ENCODE measurements at regions not wholly inside any gene's neighbourhood (a gene's known extent, or its start where the extent isn't known, plus 50 kb on each side); places are given as distances from the start of the nearest gene placed in this dataset.

DNA sequence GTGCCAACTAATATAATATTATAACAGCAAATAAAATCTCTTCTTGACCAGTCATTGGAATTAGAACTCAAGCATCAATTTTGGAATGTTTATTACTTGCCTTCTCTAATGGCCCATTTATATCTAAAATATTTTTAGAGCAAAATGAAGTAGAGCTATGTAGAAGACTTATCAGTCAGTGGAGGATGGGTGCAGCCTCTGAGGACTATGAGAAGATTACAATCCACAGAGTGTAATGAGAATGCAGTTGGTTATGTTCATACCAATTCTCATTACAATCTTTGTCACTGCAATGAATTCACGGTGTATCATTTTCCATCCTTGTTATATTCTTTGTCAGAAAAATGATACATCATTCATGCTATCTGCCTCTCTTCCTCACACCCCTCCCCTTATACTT is 878.1 kb downstream of the CENPC start:
- DNase-seq, result no peak

DNA sequence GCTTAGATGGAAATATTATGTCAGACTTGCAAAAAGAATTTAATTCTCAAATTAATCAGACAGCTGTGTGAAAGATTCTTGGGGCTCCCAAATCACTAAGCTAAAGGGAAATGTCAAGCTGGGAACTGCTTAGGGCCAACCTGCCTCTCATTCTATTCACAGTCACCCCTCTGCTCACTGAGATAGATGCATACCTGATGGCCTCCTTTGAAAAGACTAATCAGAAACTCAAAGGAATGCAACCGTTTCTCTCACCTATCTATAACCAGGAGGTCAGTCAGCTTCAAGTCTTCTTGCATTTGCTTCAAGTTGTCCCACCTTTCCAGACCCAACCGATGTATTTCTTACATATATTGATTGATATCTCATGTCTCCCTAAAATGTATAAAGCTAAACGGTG is 882.7 kb downstream of the CENPC start:
- no peak for DNase-seq

DNA sequence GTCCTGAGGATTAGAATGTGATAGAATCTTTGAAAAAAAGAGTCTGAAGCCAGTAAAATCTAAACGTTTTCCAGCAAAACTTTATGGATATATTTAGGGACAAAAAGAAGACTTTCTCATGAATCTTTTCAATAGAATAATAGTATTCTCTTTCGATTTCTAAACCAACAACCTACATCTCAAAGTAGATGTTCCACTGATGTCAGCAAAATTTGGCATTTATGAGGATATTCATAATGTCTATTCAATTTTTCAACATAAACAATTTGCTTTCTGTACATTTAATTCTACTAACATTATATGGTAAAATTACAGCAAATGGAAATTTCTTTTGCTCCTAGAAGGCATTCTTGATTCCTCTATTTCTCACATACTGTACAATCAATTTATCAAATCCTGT is 886.5 kb downstream of the CENPC start:
- no peak for DNase-seq

DNA sequence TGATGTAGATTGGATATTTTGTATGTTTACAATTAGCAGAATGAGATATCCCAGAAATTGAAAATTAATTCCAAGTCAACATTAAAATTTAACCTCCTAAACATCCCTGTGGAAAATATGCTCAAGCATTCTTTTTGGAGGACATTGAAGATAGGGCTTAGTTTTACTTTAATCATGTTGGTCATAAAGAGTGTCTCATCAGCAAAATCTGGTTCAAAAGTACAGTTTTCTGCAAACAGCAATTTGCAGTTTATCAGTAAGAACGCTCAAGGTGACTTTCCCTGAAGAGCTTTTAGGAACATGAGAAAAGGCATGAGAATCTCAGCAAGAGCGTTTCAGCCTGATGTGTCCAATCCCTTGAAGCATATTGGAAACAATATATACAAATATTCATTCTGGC is 889.8 kb downstream of the CENPC start:
- no peak for DNase-seq

DNA sequence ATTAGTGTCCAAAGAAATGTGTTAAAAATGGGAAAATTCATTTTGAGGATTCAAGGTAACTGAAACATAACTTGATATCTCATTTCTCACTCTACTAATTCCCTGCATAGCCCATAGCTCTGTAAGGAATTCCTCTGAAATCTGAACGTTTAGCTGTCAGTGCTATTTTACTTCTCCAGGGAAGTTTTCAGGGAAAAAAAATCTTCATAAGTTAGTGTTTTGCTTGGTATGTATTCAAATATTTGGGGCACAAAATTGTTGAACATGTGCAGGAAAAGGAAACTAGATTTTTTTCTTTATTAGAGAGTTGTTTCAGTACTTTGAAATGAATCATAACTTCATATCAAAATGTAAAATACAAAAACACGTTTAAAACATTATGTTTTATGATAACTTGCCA is 891.4 kb downstream of the CENPC start:
- DNase-seq, result no peak

DNA sequence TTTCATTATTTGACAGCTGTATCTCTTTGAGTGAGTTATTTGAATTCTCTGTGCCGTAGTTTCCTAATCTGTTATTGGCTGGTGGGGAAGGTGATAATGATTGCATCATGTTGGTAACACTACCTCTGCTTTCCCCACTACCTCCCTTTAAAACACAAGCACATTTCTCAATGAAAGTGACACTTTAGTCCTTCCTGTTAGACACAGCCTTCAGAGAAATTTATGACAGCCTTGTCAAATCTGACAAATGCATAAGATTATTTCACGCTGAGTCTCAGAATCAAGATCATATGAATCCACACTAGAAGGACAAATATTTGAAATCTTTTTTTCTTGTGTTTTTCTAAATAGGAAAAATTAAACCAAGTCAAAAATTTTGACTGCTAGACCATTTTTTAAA is 896.1 kb downstream of the CENPC start:
- DNase-seq, result no peak

DNA sequence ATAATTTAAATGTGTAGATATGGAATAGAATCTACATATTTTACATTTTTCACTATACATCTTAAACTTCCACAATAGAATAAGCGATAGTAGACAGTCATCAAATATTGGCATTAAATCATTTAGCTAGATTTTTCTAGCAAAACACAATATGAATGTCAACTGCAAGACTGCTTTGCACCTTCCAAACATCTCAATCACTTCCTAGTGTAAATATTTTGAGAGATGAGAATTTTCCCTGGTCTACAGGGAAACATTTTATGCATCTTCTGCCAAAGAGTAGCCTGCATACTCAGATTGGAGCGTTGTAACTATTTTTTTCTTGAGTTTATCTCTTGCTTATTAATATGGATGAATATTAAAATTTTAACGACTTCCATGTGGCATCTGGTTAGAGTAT is 897.4 kb downstream of the CENPC start:
- no peak for DNase-seq

DNA sequence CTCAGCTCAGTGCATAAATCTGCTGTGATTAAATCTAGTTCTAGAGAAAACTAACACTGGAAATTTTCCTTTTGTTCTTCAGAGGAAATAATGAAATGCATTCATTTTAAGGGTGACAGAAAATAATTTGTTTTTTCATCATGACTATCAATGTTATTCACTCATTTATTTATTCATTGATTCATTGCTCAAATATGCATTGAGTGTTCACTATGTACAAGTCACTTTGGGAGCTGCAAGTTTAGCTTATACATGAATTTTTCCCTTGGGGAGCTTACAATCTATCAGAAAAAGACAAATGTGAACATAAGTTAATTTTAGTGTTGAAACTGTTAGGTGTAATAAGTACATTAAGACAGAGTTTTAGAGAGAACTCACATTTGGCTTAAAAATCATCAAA is 897.8 kb downstream of the CENPC start:
- no peak for DNase-seq

DNA sequence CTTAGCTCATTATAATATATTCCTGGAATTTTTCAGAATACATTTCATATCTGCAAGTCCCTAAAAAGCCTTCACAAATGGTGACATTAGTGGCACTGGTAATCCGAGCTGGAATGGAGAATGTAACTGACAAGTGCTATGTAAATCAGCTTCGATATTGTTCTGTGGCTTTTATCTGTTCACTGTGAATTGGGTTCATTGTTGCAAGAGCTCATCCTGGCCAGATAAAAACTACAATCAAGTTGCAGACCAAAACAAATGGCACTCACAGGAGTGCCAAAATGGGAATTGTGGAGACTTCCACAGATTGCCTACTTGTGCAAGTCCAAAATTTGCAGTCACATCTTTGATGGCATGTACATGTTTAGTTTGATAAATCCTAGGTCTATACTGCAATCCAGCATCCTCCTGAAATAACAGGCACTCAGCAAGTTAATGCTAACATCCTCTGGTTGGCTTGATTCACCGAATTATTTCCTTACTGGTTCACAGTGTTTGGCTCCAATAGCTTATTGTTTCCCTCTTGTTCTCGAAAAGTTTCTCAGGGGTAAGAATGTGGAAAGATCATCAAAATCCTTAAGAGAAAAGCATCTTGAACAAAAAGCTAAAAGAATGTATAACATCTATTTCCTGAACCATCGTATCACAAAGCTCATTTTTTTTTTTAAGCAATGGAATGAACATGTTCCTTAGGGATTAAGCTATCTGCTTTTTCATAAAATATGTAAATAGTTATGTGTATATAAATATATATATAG is 904.9 kb downstream of the CENPC start:
- DNase-seq, result no peak

DNA sequence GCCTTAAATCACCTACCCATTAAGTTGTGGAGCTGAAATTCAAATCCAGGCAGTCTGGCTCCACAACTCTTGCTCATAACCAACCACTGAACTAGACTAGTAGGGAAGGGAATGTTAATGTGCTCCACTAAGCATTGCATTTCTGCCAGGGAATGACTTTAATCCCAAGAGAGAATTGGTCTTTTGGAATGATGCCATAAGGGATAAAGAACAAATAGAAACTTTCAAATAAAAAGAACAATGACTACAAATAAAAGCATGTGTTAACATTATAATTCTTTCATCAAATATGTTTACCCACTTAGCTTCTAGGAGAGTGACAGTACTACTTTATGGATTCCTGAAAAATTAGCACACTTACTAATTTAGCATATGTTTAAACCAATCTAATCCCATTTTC is 905.9 kb downstream of the CENPC start:
- no peak for DNase-seq

DNA sequence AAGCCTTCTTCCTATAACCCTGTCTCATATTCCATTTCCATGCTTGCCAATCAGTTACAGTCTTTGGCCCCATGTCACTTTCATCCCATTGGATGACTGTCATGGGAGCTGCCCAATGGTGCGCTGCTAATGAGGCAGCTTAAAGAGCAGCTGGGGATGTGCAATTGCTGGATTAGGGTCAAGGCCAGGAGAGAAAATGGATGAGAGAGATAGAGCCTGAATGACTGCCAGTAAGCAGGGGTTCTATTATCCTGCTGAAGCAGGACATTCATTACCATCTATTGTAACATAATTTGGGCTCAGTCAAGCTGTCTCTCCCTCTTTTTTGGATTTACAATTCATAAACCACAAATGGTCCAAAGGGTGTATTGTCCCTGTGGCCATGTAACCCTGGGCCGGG is 909.0 kb downstream of the CENPC start:
- DNase-seq, result no peak

DNA sequence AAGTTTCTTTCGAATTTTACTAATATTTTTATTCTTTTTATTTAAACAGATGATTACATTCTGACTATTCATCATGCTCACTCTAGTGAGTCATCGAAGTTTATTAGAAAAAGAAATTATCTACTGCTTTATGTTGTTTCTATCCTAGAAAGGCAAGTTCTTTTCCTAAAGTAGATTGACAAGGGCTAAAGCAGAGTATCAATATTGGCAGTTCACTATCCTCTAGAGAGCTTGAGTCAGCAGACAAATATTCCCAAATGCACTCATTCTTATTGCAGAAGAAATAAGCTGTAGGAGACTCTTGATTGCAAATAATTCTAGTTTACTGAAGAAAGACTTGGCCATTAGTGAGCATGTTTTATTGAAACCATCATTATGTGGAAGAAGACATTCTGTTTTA is 911.8 kb downstream of the CENPC start:
- no peak for DNase-seq

DNA sequence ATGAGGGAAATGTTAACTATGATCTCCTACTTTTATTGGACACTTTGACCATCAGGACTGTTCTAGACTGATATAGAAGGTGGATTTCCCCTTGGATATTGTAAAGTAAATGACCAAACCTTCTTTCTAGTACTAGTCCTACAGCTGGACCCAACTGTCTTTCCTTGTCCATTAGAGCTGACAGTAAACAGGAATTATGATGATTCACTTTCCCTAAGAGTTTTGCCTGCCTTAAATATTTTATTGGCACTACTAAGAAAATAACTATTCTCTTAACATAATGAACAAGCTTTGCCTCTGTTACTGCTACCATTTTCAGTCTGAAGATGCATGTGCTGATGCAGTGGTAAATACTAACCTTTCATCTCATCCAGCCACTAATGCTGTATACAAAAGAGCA is 915.4 kb downstream of the CENPC start:
- DNase-seq, result no peak

DNA sequence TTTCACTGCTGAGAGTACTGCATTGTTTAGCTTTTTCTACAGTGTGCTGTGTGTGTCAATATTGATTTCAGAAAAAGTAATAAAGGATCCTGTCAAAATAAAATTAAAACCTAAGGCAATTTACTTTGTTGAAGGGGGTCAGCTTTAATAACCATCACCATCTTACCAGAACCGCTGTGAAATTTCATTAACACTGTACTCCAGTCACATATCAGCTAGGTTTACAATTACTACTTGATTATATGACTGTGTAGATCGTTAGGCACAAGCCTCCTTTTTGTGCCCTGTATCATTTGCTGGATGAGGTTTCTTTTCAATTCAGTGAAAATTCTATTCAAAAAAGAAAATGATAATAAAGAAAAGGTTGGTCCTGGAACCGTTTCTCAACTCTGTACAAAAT is 917.2 kb downstream of the CENPC start:
- DNase-seq, result no peak

DNA sequence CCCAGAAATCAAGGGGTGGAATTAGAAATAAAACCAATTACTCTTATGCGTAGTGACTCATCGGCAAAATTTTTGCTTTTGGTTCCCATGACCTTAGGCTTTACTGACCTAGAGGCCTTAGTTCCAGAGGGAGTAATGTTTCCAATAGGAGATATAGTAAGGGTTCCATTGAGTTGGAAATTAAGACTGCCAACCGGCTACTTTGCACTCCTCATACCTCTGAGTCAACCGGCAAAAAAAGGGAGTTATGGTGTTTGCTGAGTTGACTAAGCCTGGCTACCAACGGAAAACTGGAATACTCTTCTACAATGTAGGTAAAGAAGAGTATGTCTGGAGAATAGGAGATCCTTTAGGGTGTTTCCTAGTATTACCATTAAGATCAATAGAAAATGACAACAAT is 919.8 kb downstream of the CENPC start:
- DNase-seq, result no peak

DNA sequence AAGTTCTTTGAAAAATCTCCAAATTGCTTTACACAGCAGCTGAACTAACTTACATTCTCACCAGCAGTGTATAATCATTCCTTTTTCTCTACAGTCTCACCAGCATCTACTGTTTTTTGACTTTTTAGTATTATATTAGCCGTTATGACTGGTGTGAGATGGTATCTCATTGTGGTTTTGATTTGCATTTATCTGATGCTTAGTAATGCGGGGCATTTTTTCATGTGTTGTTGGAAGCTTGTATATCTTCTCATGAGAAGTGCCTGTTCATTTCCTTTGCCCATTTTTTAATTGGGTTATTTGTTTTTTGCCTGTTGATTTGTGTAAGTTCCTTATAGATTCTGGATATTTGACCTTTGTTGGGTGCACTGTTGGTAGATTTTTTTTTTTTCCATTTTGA is 931.7 kb downstream of the CENPC start:
- no peak for DNase-seq

DNA sequence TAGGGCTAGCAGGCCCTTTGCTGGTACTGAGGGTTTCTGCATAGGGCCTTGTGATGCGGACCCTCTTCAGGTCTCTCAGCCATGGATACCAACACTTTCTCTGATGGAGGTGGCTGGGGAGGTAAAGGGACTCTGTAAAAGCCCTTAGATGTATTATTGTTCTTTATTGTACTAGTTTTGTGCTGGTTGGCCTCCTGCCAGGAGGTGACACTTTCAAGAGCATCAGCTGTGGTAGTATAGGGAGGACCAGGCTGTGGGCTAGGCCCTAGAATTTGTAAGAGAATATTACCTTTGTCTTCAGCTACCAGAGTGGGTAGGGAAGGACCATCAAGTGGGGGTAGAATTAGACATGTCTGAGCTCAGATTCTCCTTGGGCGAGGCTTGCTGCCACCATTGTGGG is 936.3 kb downstream of the CENPC start:
- DNase-seq, result no peak

DNA sequence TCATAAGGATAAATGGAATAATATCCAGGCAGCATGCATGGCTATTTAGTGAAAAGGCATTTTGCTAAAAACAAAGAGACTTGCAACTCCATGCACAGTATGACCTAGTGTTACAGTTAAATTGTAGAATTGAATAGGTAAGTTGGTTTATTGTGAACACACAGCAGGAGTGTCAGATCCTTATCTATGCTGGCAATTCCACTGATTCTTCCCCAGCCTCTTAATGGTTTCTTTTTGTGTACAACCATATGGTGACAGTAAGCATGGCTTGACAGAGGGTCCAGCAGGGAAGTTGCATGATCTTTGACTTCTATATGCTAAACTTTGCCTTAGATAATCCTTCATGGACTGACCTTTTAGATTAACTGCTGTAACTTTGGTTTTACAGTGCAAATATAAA is 936.6 kb upstream of the EPHA5 start:
- DNase-seq, result no peak

DNA sequence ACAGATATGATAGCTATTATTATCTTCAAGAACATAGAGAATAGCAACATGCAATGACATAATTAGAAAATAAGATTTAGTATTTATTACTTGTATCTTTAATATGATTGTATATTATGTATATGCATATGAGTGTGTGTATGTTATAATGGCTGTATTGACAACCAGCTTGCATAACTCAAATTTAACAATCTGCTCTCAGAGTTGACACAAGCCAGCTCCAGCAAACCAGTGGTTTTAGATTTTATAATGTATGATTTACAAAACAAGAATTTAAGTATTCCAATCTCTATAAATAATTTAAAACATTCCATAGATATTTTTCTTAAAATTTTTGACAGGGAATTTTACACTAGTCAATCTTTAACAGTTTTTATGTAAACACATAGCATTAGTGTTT is 935.9 kb upstream of the EPHA5 start:
- DNase-seq, result no peak

DNA sequence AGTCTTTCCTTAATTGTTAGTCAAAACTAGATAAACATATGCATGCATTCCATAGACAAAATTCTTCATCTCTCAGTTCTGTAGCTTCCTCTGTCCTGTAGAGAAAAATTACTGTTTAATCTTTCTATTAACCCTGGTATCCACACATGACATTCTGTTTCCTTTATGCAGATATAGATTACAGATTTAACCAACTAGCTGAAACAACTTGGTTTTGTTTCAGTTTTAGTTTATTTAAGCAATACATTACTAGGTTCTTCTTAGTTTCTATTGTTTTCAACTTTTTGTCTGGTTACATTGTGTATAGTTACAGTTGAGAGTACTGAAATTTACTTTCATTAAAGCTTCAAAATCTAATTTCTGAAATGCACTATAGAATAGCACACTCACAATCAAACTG is 933.9 kb upstream of the EPHA5 start:
- DNase-seq, result no peak

DNA sequence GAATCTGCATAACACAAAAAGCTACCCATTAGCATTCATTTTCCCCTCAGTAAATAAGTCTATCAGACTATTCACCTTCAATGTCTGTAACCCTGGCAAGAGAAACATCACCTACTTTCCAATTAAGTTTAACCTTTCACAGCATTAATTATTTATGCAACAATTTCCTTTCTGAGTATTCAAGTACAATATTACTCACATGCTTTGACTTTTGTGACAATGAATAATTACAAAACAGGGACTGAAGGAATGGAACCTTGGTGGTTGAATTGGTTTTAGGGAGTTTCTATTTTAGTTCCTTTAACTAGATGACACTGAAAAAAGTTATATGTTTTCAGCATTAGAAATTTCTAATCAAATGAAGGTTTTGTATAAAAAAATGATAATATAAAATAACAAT is 932.3 kb upstream of the EPHA5 start:
- DNase-seq, result no peak

DNA sequence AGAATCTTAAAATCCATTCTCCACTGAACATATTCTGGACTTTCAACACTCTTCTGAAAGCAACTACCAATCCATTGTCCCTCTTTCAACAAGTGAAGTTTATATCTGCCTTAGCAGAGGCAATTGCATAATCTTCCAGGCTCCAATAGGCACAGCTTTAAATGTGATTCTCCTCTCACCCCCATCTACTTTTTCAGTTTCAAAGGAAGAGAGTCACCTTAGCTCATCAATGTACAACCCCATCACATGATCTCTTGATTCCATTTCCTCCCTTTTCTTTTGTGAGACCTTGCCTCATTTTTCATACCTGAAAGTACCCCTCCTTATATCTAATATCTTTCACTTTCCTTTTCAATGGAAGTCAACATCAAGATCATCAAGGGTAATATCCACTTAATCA is 921.7 kb upstream of the EPHA5 start:
- DNase-seq, result no peak

DNA sequence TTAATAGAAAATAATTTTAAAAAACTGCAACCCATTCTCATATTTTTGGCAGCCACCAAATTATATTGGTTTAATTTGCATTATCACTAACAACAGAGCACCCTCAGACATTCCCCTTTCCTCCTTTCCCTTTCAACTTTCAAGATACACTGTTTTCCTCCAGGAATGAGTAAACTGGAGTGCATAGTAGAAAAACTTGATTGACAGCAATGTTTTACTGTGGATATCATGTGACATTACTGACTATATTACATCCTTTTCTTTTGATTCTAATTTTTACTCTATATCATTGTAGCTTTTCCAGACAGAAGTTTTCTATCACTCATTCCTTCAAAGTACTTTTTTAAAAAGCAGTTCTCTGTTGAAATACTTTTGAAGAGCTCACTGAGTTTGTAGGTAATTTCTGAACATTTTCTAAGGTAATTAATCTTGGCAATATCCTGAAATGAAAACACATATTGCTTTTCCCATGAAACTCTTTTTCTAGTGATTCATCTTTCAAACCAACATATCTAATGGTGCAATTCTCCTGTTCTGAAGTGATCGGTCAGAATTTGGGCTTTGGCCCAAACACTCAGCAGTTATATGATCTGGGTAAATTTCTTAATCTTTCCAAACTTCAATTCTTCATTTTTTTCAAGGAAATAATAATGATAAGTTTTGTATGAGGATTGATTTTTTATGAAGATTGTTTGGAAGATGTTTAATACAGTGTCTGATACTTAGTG is 920.4 kb upstream of the EPHA5 start:
- no peak for DNase-seq

DNA sequence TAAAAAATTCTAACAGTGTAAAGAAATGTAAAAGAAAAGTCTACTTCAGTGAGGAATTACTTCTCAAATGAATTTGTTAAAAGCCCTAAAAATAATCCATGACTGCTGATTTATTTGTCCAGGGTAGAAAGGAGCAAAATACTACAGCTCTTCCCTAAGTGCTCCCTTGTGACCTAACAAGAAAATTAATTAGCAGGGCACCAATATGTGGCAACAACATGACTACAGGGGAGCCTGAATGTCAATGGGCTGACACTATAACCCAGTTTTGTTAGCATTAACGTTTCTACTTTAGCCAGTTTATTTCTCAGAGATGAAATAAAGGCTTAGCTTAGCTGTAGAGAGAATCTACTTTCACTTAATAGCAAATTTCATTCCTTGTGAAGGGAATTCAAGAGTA is 918.9 kb upstream of the EPHA5 start:
- DNase-seq, result no peak

DNA sequence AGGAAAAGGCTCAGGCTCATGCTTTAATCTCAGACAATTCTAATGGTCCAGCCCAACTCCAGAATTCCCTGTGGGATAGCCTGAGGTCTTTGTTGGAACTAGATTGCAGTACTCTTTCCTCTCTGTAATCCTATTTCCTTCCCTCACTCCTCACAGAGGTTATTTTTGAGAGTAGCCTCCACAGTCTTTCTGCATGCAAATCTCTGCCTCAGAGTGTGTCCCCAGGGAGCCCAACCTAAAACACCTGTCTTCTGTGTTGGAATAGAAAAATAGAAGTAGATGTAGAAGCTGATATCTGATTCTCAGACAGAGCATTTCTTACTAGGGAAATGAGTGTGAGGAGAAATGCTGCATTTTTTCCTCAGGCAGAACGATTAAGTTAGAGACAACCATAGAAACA is 915.5 kb upstream of the EPHA5 start:
- DNase-seq, result no peak

Data from stimulated activated CD4-positive, alpha-beta T cell treated with anti-CD3 and anti-CD28 coated beads, Interleukin-2, amount 100 ng/mL, for 48 hours (primary cell).